ENCODE measurements at regions not wholly inside any gene's neighbourhood (a gene's known extent, or its start where the extent isn't known, plus 50 kb on each side); places are given as distances from the start of the nearest gene placed in this dataset.

GRCh38 chr10:33986016-33986415, 651.5 kb upstream of the NRP1 start:
- H3K36me3 ChIP-seq: no peaks in the 10 kb centered on the region
- intact Hi-C loops (cut with DNase I; ENCODE audit: low total_unique reads): no loop called here
- TF ChIP-seq, protein P1, sequence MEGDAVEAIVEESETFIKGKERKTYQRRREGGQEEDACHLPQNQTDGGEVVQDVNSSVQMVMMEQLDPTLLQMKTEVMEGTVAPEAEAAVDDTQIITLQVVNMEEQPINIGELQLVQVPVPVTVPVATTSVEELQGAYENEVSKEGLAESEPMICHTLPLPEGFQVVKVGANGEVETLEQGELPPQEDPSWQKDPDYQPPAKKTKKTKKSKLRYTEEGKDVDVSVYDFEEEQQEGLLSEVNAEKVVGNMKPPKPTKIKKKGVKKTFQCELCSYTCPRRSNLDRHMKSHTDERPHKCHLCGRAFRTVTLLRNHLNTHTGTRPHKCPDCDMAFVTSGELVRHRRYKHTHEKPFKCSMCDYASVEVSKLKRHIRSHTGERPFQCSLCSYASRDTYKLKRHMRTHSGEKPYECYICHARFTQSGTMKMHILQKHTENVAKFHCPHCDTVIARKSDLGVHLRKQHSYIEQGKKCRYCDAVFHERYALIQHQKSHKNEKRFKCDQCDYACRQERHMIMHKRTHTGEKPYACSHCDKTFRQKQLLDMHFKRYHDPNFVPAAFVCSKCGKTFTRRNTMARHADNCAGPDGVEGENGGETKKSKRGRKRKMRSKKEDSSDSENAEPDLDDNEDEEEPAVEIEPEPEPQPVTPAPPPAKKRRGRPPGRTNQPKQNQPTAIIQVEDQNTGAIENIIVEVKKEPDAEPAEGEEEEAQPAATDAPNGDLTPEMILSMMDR (IDR thresholded peaks at IDR 0.05): no peak
- no peak overlapping the region for H3K27ac ChIP-seq
- H3K4me3 ChIP-seq: no peak overlapping the region
- H3K27me3 ChIP-seq: no peaks in the 10 kb centered on the region
- no peak for DNase-seq
- H3K9me3 ChIP-seq: no peaks in the 10 kb centered on the region
- H3K4me1 ChIP-seq: no peaks in the 10 kb centered on the region

DNA sequence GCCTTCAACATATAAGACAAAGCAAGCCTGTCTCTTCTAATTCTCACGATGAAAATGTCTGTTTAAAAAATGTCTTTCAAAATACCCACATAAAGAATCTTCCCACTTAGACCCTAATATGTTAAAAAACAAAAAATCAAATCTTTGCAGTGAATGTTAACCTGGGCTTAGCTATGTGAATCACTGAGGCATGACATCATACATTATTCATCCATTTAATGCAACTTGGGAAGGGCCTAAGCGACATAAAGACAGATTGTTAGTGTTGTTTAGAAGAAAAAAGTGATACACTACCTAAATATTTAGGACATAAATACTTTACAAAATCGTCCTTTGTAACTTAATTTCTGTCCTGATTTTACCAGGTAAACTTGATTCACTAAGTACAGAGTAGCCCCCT, 648.5 kb upstream of the NRP1 start:
- TF ChIP-seq, protein P1 (IDR thresholded peaks at IDR 0.05): no peak
- H3K4me1 ChIP-seq: no peaks in the 10 kb centered on the region
- H3K9me3 ChIP-seq: no peaks in the 10 kb centered on the region
- intact Hi-C loops (cut with DNase I; ENCODE audit: low total_unique reads): no loop called here
- no peak for DNase-seq
- H3K27me3 ChIP-seq: no peaks in the 10 kb centered on the region
- no peak overlapping the region for H3K4me3 ChIP-seq
- H3K27ac ChIP-seq: no peak overlapping the region
- H3K36me3 ChIP-seq: no peaks in the 10 kb centered on the region

DNA sequence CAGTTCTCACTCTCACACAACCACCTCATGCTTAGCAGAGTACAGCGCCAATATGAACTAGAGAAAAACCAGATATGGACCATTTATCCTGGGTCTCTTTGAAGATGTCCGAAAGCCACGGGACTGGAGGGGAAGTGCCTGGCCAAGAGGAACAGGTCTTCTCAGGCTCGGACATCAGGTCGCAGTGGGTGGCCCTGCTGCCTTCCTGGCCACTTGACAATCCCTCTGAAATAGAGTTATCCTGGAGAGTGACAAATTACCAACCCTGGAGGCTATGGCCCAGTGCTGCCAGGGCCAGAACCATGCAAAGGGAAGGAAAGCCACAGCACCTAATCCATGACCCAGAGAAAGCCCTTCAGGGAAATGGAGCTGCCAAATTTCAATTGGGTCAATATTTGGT, 646.8 kb upstream of the NRP1 start:
- TF ChIP-seq, protein P1 (IDR thresholded peaks at IDR 0.05): no peak
- DNase-seq: no peak
- H3K4me1 ChIP-seq: no peaks in the 10 kb centered on the region
- H3K27me3 ChIP-seq: no peaks in the 10 kb centered on the region
- H3K36me3 ChIP-seq: no peaks in the 10 kb centered on the region
- no peaks in the 10 kb centered on the region for H3K9me3 ChIP-seq
- intact Hi-C loops (cut with DNase I; ENCODE audit: low total_unique reads): no loop called here
- no peak overlapping the region for H3K27ac ChIP-seq
- H3K4me3 ChIP-seq: no peak overlapping the region

GRCh38 chr10:33979195-33979594, 644.7 kb upstream of the NRP1 start:
- no peaks in the 10 kb centered on the region for H3K4me1 ChIP-seq
- H3K36me3 ChIP-seq: no peaks in the 10 kb centered on the region
- H3K4me3 ChIP-seq: no peak overlapping the region
- H3K27me3 ChIP-seq: no peaks in the 10 kb centered on the region
- DNase-seq: no peak
- H3K9me3 ChIP-seq: no peaks in the 10 kb centered on the region
- TF ChIP-seq, protein P1 (IDR thresholded peaks at IDR 0.05): no peak
- intact Hi-C loops (cut with DNase I; ENCODE audit: low total_unique reads): no loop called here
- H3K27ac ChIP-seq: no peak overlapping the region

DNA sequence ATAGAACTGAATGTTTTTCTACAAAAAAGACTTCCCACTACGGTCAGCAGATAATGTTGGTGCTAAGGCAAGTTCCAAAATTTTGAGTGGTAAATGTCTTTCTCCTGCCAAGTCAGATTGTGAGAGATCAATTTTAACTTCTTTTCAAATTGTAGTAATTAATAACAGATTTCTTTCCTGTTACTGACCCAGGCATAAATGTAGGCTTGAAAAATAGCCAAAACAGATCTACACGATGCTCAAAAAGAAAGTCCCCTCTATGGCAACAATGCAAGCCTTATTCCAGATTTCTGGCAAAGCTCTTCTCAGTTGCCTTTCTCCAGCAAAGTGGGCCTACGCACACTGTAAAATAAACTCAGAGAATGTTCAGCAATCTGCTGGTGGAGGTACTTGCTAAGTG, 641.0 kb upstream of the NRP1 start:
- TF ChIP-seq, protein P1 (IDR thresholded peaks at IDR 0.05): no peak
- Histone ChIP-seq H3K36me3 (no peaks in the 10 kb centered on the region), H3K4me3 (no peak overlapping the region), H3K9me3 (no peaks in the 10 kb centered on the region), H3K4me1 (no peaks in the 10 kb centered on the region), H3K27ac (no peak overlapping the region), H3K27me3 (no peaks in the 10 kb centered on the region)
- DNase-seq: no peak
- intact Hi-C loops (cut with DNase I; ENCODE audit: low total_unique reads): no loop called here

GRCh38 chr10:33974976-33975478, 640.6 kb upstream of the NRP1 start:
- TF ChIP-seq, protein P1 (IDR thresholded peaks at IDR 0.05): no peak

More at GRCh38 chr10:33974976-33975478, 640.6 kb upstream of the NRP1 start:
- Histone ChIP-seq H3K27me3 (no peaks in the 10 kb centered on the region), H3K9me3 (no peaks in the 10 kb centered on the region), H3K4me1 (no peaks in the 10 kb centered on the region), H3K4me3 (no peak overlapping the region), H3K36me3 (no peaks in the 10 kb centered on the region), H3K27ac (no peak overlapping the region)
- intact Hi-C loops (cut with DNase I; ENCODE audit: low total_unique reads): no loop called here
- no peak for DNase-seq

Data from tibial artery (tissue), 4 donors.